ENCODE measurements at regions not wholly inside any gene's neighbourhood (a gene's known extent, or its start where the extent isn't known, plus 50 kb on each side); places are given as distances from the start of the nearest gene placed in this dataset.

- TF ChIP-seq POLR2A (IDR thresholded peaks at IDR 0.05; ENCODE audit: low read length) (no peak), GATA1 (IDR thresholded peaks at IDR 0.05; ENCODE audit: low read depth, low read length) (no peak)
These were observed 109.0 kb downstream of the GNL3L start for GRCh38 chrX:54639018-54639345.
